GM18907 (cell line): ENCODE measurements at regions not wholly inside any gene's neighbourhood (a gene's known extent, or its start where the extent isn't known, plus 50 kb on each side); places are given as distances from the start of the nearest gene placed in this dataset.
"Not testable (repeated sequence)": the region's sequence is repeated elsewhere in the genome, so short reads cannot be mapped to it uniquely, and the experiment has no call there.

Source experiments
- ATAC-seq: cut with Tn5 transposase; IDR thresholded peaks from one replicate; pipeline ENCODE4 v1.9.1; 2021; ENCODE audit warnings: mild to moderate bottlenecking, moderate library complexity; ENCODE audit not compliant: unreplicated experiment

GRCh38 chr15:81939604-81940440, 106.0 kb downstream of the MEX3B start:
- ATAC-seq, result no peak

- no peak for ATAC-seq
These were observed 108.6 kb downstream of the MEX3B start for GRCh38 chr15:81937189-81937588.

- ATAC-seq, result no peak
These were observed 115.0 kb downstream of the MEX3B start for GRCh38 chr15:81930582-81931369.

- ATAC-seq, result no peak
These were observed 116.3 kb downstream of the MEX3B start for GRCh38 chr15:81929557-81929956.

- no peak for ATAC-seq
These were observed 118.8 kb downstream of the MEX3B start for GRCh38 chr15:81926981-81927380.

- ATAC-seq, result no peak
These were observed 121.1 kb downstream of the MEX3B start for GRCh38 chr15:81924729-81925128.

- ATAC-seq, result no peak
These were observed 122.1 kb downstream of the MEX3B start for GRCh38 chr15:81923561-81924350.

GRCh38 chr15:81922143-81922542, 123.7 kb downstream of the MEX3B start:
- no peak for ATAC-seq

- no peak for ATAC-seq
These were observed 124.7 kb downstream of the MEX3B start for GRCh38 chr15:81921163-81921562.

GRCh38 chr15:81918767-81919166, 127.1 kb downstream of the MEX3B start:
- ATAC-seq, result not testable (repeated sequence)

- no peak for ATAC-seq
These were observed 129.4 kb downstream of the MEX3B start for GRCh38 chr15:81916451-81916850.

- ATAC-seq, result no peak
These were observed 129.8 kb downstream of the MEX3B start for GRCh38 chr15:81915990-81916389.

- ATAC-seq, result no peak
These were observed 131.0 kb downstream of the MEX3B start for GRCh38 chr15:81914734-81915256.

- ATAC-seq, result no peak
These were observed 131.5 kb downstream of the MEX3B start for GRCh38 chr15:81914333-81914732.

- no peak for ATAC-seq
These were observed 134.5 kb downstream of the MEX3B start for GRCh38 chr15:81911022-81911971.

- no peak for ATAC-seq
These were observed 135.3 kb downstream of the MEX3B start for GRCh38 chr15:81910355-81911021.

- ATAC-seq, result no peak
These were observed 136.8 kb downstream of the MEX3B start for GRCh38 chr15:81909011-81909358.

GRCh38 chr15:81908111-81908510, 137.7 kb downstream of the MEX3B start:
- ATAC-seq, result no peak

GRCh38 chr15:81907521-81907920, 138.3 kb downstream of the MEX3B start:
- no peak for ATAC-seq
